Hepatocyte (in vitro differentiated cells): ENCODE measurements at regions not wholly inside any gene's neighbourhood (a gene's known extent, or its start where the extent isn't known, plus 50 kb on each side); places are given as distances from the start of the nearest gene placed in this dataset.

Source experiments
- EZH2 ChIP-seq: fragments of 200-600 bp; sonication (generic); IDR thresholded peaks from 2 replicates; pipeline ENCODE4 v1.6.1; 2016; ENCODE audit warnings: antibody characterized with exemption, mild to moderate bottlenecking, borderline replicate concordance
- EZH2phosphoT487 ChIP-seq: fragments of 200-600 bp; sonication (generic); IDR thresholded peaks from one replicate; pipeline ENCODE4 v1.6.1; 2018; ENCODE audit warnings: antibody characterized with exemption, mild to moderate bottlenecking, low read depth, moderate library complexity; ENCODE audit not compliant: unreplicated experiment, severe bottlenecking
- TF ChIP-seq, protein P1 (sequence below): fragments of 200-600 bp; sonication (generic); IDR thresholded peaks from 2 replicates; pipeline ENCODE4 v1.5.1; 2016; ENCODE audit warnings: antibody characterized with exemption, mild to moderate bottlenecking; ENCODE audit not compliant: poor library complexity

DNA sequence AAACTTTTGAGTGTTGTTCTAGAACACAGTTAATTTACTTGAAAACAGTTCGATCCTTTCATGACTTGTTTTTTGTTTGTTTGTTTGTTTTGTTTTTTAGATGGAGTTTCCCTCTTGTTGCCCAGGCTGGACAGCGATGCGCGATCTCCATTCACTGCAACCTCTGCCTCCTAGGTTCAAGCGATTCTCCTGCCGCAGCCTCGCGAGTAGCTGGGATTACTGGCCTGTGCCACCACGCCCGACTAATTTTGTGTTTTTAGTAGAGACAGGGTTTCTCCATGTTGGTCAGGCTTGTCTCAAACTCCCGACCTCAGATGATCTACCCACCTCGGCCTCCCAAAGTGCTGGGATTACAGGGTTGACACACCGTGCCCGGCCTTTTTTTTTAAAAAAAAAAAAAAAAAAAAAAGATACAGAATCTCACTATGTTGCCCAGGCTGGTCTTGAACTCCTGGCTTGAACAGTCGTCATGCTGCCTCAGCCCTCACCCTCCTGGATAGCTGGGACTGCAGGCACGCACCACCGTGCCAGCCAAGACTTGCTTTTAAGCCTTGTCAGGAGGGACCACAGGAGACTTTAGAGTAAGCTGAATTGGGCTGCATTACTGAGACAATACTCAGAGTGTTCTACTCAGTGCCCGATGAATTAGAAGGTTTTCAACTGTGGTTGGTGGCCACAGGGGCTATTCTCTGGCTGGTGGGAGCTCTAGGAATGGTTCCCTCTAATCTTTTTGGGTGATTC lies 76.7 kb upstream of the SLC22A16 start:
- TF ChIP-seq, protein P1, sequence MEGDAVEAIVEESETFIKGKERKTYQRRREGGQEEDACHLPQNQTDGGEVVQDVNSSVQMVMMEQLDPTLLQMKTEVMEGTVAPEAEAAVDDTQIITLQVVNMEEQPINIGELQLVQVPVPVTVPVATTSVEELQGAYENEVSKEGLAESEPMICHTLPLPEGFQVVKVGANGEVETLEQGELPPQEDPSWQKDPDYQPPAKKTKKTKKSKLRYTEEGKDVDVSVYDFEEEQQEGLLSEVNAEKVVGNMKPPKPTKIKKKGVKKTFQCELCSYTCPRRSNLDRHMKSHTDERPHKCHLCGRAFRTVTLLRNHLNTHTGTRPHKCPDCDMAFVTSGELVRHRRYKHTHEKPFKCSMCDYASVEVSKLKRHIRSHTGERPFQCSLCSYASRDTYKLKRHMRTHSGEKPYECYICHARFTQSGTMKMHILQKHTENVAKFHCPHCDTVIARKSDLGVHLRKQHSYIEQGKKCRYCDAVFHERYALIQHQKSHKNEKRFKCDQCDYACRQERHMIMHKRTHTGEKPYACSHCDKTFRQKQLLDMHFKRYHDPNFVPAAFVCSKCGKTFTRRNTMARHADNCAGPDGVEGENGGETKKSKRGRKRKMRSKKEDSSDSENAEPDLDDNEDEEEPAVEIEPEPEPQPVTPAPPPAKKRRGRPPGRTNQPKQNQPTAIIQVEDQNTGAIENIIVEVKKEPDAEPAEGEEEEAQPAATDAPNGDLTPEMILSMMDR = no peak
- TF ChIP-seq EZH2 (no peak), EZH2phosphoT487 (no peak)
